Mesendoderm (in vitro differentiated cells): ENCODE measurements at regions not wholly inside any gene's neighbourhood (a gene's known extent, or its start where the extent isn't known, plus 50 kb on each side); places are given as distances from the start of the nearest gene placed in this dataset.

Source experiments
- DNase-seq: peaks from one replicate; pipeline ENCODE4 v3.0.0; 2013
- H2AK5ac ChIP-seq: 2 replicates; pipeline ENCODE4 v1.6.1; 2013; ENCODE audit warnings: low read length, inconsistent platforms
- H2BK120ac ChIP-seq: 2 replicates; pipeline ENCODE4 v1.6.1; 2013; ENCODE audit warnings: low read depth, mild to moderate bottlenecking, low read length, moderate library complexity, mixed read lengths
- H2BK15ac ChIP-seq: replicated peaks from 2 replicates; pipeline ENCODE4 v1.6.1; 2013; ENCODE audit warnings: low read depth, mild to moderate bottlenecking, moderate library complexity
- H2BK5ac ChIP-seq: 2 replicates; pipeline ENCODE4 v1.6.1; 2013; ENCODE audit warnings: low read length, inconsistent platforms
- H3K18ac ChIP-seq: 2 replicates; pipeline ENCODE4 v1.6.1; 2013; ENCODE audit warnings: mild to moderate bottlenecking, low read length, mixed read lengths
- H3K23ac ChIP-seq: one replicate; pipeline ENCODE4 v1.6.1; 2013; ENCODE audit warnings: low read length
- H3K27ac ChIP-seq: 2 replicates; pipeline ENCODE4 v1.5.1; 2013; ENCODE audit warnings: low read depth, mild to moderate bottlenecking, inconsistent platforms, low read length, moderate library complexity
- H3K27me3 ChIP-seq: 2 replicates; pipeline ENCODE4 v1.6.1; 2013; ENCODE audit warnings: low read length, control low read depth, mild to moderate bottlenecking, inconsistent platforms; ENCODE audit not compliant: insufficient read depth, poor library complexity
- H3K36me3 ChIP-seq: 2 replicates; pipeline ENCODE4 v1.6.1; 2013; ENCODE audit warnings: low read length, inconsistent platforms; ENCODE audit not compliant: control insufficient read depth, insufficient read depth
- H3K4ac ChIP-seq: one replicate; pipeline ENCODE4 v1.6.1; 2013; ENCODE audit warnings: low read depth, mild to moderate bottlenecking, low read length, moderate library complexity
- H3K4me1 ChIP-seq: 2 replicates; pipeline ENCODE4 v1.6.1; 2013; ENCODE audit warnings: low read depth, low read length, inconsistent platforms; ENCODE audit not compliant: control insufficient read depth
- H3K4me2 ChIP-seq: 2 replicates; pipeline ENCODE4 v1.6.1; 2013; ENCODE audit warnings: low read length
- H3K4me3 ChIP-seq: 2 replicates; pipeline ENCODE4 v1.5.1; 2013; ENCODE audit warnings: mild to moderate bottlenecking, low read length
- H3K56ac ChIP-seq: one replicate; pipeline ENCODE4 v1.6.1; 2013; ENCODE audit warnings: low read length
- H3K79me1 ChIP-seq: 2 replicates; pipeline ENCODE4 v1.6.1; 2013; ENCODE audit warnings: low read length, inconsistent platforms
- H3K79me2 ChIP-seq: 2 replicates; pipeline ENCODE4 v1.6.1; 2013; ENCODE audit warnings: mild to moderate bottlenecking, low read length; ENCODE audit not compliant: control insufficient read depth, insufficient read depth
- H3K9ac ChIP-seq: 2 replicates; pipeline ENCODE4 v1.6.1; 2013; ENCODE audit warnings: low read length, inconsistent platforms
- H4K5ac ChIP-seq: one replicate; pipeline ENCODE4 v1.6.1; 2013; ENCODE audit warnings: low read length
- H4K8ac ChIP-seq: one replicate; pipeline ENCODE4 v1.6.1; 2013; ENCODE audit warnings: low read depth, mild to moderate bottlenecking, control low read depth, low read length, moderate library complexity
- WGBS: extraction: QIAGEN DNeasy Blood & Tissue Kit; methylation state at CpG from one replicate; pipeline ENCODE4 v1.1.7; 2013; ENCODE audit warnings: low lambda C conversion rate, missing lambda C conversion rate; ENCODE audit not compliant: insufficient coverage; ENCODE audit errors: extremely low coverage; 5-methylcytosine and 5-hydroxymethylcytosine counted together

DNA sequence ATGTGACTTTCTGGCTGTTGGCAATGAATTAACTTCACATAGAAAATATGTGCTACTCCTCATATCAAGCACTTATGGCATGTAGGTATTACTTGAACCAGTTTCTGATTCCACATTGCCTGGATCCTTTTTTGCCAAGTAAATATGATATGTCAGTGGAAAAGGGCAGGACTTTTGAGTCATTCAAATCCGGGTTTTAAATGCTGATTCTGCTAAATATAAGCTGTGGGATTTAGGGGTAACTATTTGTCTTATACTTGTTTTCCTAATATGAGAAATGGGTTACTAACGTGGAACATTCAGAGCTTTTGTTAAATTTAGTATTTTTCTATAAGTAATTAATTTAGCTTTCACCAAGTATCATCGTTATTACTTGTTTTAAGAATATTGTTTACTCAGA is 108.0 kb upstream of the HGF start:
- Histone ChIP-seq H3K9ac (no peak overlapping the region), H3K23ac (no peak overlapping the region), H3K4me3 (no peak overlapping the region), H2BK15ac (no peak overlapping the region), H3K79me2 (no peaks in the 10 kb centered on the region), H2BK120ac (no peak overlapping the region), H3K4me2 (no peak overlapping the region), H3K79me1 (no peaks in the 10 kb centered on the region), H2AK5ac (no peak overlapping the region), H3K56ac (no peak overlapping the region), H3K18ac (no peak overlapping the region), H4K5ac (no peak overlapping the region), H3K4ac (no peak overlapping the region), H3K36me3 (no peaks in the 10 kb centered on the region), H3K4me1 (no peaks in the 10 kb centered on the region), H3K27ac (no peak overlapping the region), H3K27me3 (no peaks in the 10 kb centered on the region), H2BK5ac (no peak overlapping the region), H4K8ac (no peak overlapping the region)
- DNase-seq: no peak
- no CpG with 5 or more reads among the region's 3 CpGs for WGBS

DNA sequence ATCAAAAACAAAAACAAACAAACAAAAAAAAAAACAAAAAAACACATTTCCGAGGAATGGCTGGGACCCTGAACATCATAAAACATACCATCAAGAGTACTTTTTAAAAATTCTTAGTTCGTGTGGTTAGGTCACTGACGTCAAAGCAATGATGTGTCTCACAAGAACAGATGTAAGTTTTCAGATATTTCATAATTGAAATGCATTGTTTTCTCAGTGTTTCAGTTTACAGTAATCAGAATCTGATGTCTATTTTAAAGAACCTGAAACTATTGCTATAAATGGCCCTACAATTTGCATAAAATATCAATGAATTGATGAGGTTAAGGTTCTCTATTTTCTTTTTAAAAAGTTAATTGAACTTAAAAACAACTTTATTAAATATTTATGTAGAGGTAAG is 103.7 kb upstream of the HGF start:
- no peak overlapping the region for H4K5ac ChIP-seq
- no peak overlapping the region for H2BK120ac ChIP-seq
- no peak overlapping the region for H4K8ac ChIP-seq
- no peak overlapping the region for H2BK5ac ChIP-seq
- H3K23ac ChIP-seq: no peak overlapping the region
- no peak overlapping the region for H3K9ac ChIP-seq
- H3K27ac ChIP-seq: no peak overlapping the region
- no peaks in the 10 kb centered on the region for H3K79me1 ChIP-seq
- no peak for DNase-seq
- H3K27me3 ChIP-seq: no peaks in the 10 kb centered on the region
- WGBS: no CpG with 5 or more reads among the region's 3 CpGs
- H3K18ac ChIP-seq: no peak overlapping the region
- H3K56ac ChIP-seq: no peak overlapping the region
- no peak overlapping the region for H3K4me2 ChIP-seq
- H2BK15ac ChIP-seq: no peak overlapping the region
- H3K4me1 ChIP-seq: no peaks in the 10 kb centered on the region
- H3K4ac ChIP-seq: no peak overlapping the region
- no peaks in the 10 kb centered on the region for H3K36me3 ChIP-seq
- no peak overlapping the region for H3K4me3 ChIP-seq
- no peaks in the 10 kb centered on the region for H3K79me2 ChIP-seq
- no peak overlapping the region for H2AK5ac ChIP-seq

DNA sequence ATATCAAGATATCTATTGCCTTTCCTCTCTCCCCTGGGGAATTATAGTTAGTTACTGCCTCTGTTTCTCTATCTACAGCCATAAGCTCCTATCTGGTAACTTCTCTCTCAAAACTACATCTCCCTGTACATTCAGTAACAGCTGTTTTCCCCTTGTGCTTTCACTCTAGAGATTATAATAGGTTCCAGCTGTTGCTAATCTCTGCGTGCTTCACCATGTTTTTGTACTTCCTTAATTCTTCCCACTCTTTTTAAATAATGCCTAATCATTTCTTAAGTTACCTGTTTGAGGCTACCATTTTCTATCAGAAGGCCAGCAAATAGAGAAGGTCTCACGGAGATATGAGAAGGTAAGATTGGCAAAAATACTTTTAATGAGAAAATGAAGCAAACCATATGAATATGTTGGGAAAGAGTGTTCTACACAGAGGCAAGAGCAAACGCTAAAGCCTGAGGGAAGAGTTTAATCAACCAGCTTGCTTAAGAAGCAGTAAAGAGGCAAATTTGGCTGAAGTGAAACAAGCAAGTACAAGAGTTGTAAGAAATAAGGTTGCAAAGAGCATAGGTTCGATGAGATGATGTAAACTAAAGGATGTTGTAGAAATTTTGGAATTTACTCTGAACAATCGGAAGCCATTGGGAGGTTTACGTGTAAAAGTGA is 101.9 kb upstream of the HGF start:
- no CpG with 5 or more reads among the region's 6 CpGs for WGBS
- Histone ChIP-seq H3K36me3 (no peaks in the 10 kb centered on the region), H3K27me3 (no peaks in the 10 kb centered on the region), H2BK5ac (no peak overlapping the region), H3K4ac (no peak overlapping the region), H3K79me1 (no peaks in the 10 kb centered on the region), H3K79me2 (no peaks in the 10 kb centered on the region), H2BK15ac (no peak overlapping the region), H3K23ac (no peak overlapping the region), H4K8ac (no peak overlapping the region), H2AK5ac (no peak overlapping the region), H3K18ac (no peak overlapping the region), H4K5ac (no peak overlapping the region), H3K56ac (no peak overlapping the region), H2BK120ac (no peak overlapping the region), H3K4me2 (no peak overlapping the region), H3K4me3 (no peak overlapping the region), H3K4me1 (no peaks in the 10 kb centered on the region), H3K9ac (no peak overlapping the region), H3K27ac (no peak overlapping the region)
- DNase-seq: no peak

DNA sequence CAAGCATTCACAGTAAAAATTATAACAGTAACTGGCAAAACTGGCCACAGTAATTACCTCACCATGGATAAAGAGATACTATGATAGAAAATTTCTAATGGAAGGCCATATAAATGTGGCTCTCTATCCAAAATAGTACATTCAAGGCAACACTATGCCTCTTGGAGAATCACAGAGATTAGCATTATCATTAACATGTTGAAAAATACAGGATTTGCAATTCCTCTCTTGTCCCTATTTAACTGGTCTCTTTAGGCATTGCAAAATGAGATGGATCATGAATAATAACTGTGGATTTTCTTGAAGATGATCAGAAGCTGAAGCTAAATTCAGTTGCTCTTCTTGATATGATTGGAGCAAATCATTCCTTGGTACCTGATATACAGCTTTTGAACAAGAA is 100.8 kb upstream of the HGF start:
- no peak overlapping the region for H3K56ac ChIP-seq
- no peak overlapping the region for H3K9ac ChIP-seq
- no peak overlapping the region for H4K8ac ChIP-seq
- H3K4ac ChIP-seq: no peak overlapping the region
- H2BK15ac ChIP-seq: no peak overlapping the region
- DNase-seq: no peak
- no peaks in the 10 kb centered on the region for H3K4me1 ChIP-seq
- H3K23ac ChIP-seq: no peak overlapping the region
- H3K79me1 ChIP-seq: no peaks in the 10 kb centered on the region
- H2BK120ac ChIP-seq: no peak overlapping the region
- H3K4me3 ChIP-seq: no peak overlapping the region
- no peak overlapping the region for H2BK5ac ChIP-seq
- no peak overlapping the region for H3K4me2 ChIP-seq
- H2AK5ac ChIP-seq: no peak overlapping the region
- no peaks in the 10 kb centered on the region for H3K79me2 ChIP-seq
- no peak overlapping the region for H3K18ac ChIP-seq
- no peak overlapping the region for H4K5ac ChIP-seq
- no peaks in the 10 kb centered on the region for H3K27me3 ChIP-seq
- no peak overlapping the region for H3K27ac ChIP-seq
- H3K36me3 ChIP-seq: no peaks in the 10 kb centered on the region

DNA sequence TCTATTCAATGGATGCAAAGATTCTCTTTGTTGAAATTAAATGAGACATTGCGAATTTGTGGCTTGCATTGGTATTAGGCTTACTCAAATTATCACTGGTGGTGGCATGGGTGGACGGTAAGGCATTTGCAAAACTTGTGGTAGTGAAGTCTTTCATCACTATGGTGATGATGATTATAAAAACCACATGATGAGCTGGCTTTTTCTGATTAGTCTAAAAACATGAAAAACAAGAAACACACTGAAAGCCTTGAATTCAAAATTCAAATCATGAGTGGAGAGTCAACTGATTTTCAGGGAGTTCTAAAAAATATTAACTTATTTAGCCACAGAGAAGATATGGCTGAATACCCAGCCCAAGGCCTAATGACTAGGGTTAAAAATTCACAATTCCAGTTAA is 99.8 kb upstream of the HGF start:
- no peak overlapping the region for H2BK15ac ChIP-seq
- H3K79me1 ChIP-seq: no peaks in the 10 kb centered on the region
- H3K4ac ChIP-seq: no peak overlapping the region
- no peaks in the 10 kb centered on the region for H3K27me3 ChIP-seq
- H3K4me3 ChIP-seq: no peak overlapping the region
- no peak overlapping the region for H2BK120ac ChIP-seq
- no peaks in the 10 kb centered on the region for H3K4me1 ChIP-seq
- H3K79me2 ChIP-seq: no peaks in the 10 kb centered on the region
- no peak overlapping the region for H3K56ac ChIP-seq
- no peaks in the 10 kb centered on the region for H3K36me3 ChIP-seq
- H2AK5ac ChIP-seq: no peak overlapping the region
- H3K23ac ChIP-seq: no peak overlapping the region
- no peak overlapping the region for H3K27ac ChIP-seq
- no peak for DNase-seq
- H4K5ac ChIP-seq: no peak overlapping the region
- no CpG with 5 or more reads among the region's 2 CpGs for WGBS
- no peak overlapping the region for H2BK5ac ChIP-seq
- no peak overlapping the region for H3K9ac ChIP-seq
- no peak overlapping the region for H3K18ac ChIP-seq
- H4K8ac ChIP-seq: no peak overlapping the region
- no peak overlapping the region for H3K4me2 ChIP-seq

DNA sequence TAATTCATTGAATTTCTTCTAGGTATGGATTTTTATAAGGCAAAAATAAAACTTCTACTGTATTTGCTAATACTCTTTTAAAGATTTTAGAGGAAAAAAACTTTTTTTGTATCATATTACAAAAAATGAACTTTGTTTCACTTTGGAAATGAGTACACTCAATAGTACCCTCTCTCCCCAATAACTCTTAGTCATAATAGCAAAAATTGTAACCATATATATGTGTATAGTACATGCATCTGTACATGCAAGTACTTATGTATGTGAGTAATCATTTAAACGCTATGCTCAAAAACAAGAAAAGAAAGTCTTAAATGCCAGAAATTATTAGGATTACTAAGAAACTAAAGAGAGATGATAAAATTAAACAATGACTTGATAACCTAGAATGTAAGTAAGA is 95.9 kb upstream of the HGF start:
- no peak overlapping the region for H4K8ac ChIP-seq
- no peak overlapping the region for H3K4me2 ChIP-seq
- H4K5ac ChIP-seq: no peak overlapping the region
- H3K27me3 ChIP-seq: no peaks in the 10 kb centered on the region
- no peak overlapping the region for H2BK120ac ChIP-seq
- H2BK5ac ChIP-seq: no peak overlapping the region
- H3K79me1 ChIP-seq: no peaks in the 10 kb centered on the region
- H2BK15ac ChIP-seq: no peak overlapping the region
- no peak overlapping the region for H3K27ac ChIP-seq
- no peak overlapping the region for H3K18ac ChIP-seq
- WGBS: no CpG with 5 or more reads among the region's 1 CpG
- no peak overlapping the region for H3K4me3 ChIP-seq
- H3K56ac ChIP-seq: no peak overlapping the region
- no peaks in the 10 kb centered on the region for H3K36me3 ChIP-seq
- DNase-seq: no peak
- no peaks in the 10 kb centered on the region for H3K79me2 ChIP-seq
- no peaks in the 10 kb centered on the region for H3K4me1 ChIP-seq
- no peak overlapping the region for H3K9ac ChIP-seq
- H2AK5ac ChIP-seq: no peak overlapping the region
- H3K4ac ChIP-seq: no peak overlapping the region
- H3K23ac ChIP-seq: no peak overlapping the region
